ENCODE measurements at regions not wholly inside any gene's neighbourhood (a gene's known extent, or its start where the extent isn't known, plus 50 kb on each side); places are given as distances from the start of the nearest gene placed in this dataset.
A peak's percentile ranks its signal among the peaks of the same experiment; 100 is the strongest.

GRCh38 chr22:49046546-49047361 lies 780.9 kb downstream of the BRD1 start:
- DNase-seq: peak; percentile 58

- DNase-seq: no peak
Measured at GRCh38 chr22:49046000-49046545, 781.6 kb downstream of the BRD1 start.

GRCh38 chr22:49045276-49045675 lies 782.4 kb downstream of the BRD1 start:
- no peak for DNase-seq

- no peak for DNase-seq
Measured at GRCh38 chr22:49044776-49045175, 782.9 kb downstream of the BRD1 start.

- DNase-seq: no peak
Measured at GRCh38 chr22:49044091-49044490, 783.6 kb downstream of the BRD1 start.

GRCh38 chr22:49042877-49043859 lies 784.5 kb downstream of the BRD1 start:
- no peak for DNase-seq

GRCh38 chr22:49042066-49042465 lies 785.6 kb downstream of the BRD1 start:
- DNase-seq: no peak

- no peak for DNase-seq
Measured at GRCh38 chr22:49040754-49041467, 786.8 kb downstream of the BRD1 start.

GRCh38 chr22:49040111-49040510 lies 787.6 kb downstream of the BRD1 start:
- no peak for DNase-seq

GRCh38 chr22:49039625-49040024 lies 788.0 kb downstream of the BRD1 start:
- DNase-seq: no peak

- DNase-seq: no peak
Measured at GRCh38 chr22:49037701-49038245, 789.9 kb downstream of the BRD1 start.

GRCh38 chr22:49036513-49036912 lies 791.2 kb downstream of the BRD1 start:
- no peak for DNase-seq

GRCh38 chr22:49035818-49036457 lies 791.7 kb downstream of the BRD1 start:
- no peak for DNase-seq

- no peak for DNase-seq
Measured at GRCh38 chr22:49034836-49035817, 792.5 kb downstream of the BRD1 start.

- no peak for DNase-seq
Measured at GRCh38 chr22:49033616-49034015, 794.1 kb downstream of the BRD1 start.

GRCh38 chr22:49032821-49033220 lies 794.9 kb downstream of the BRD1 start:
- no peak for DNase-seq

- DNase-seq: no peak
Measured at GRCh38 chr22:49031746-49032330, 795.8 kb downstream of the BRD1 start.

- DNase-seq: no peak
Measured at GRCh38 chr22:49028111-49028510, 799.6 kb downstream of the BRD1 start.

GRCh38 chr22:49027368-49027670 lies 800.4 kb downstream of the BRD1 start:
- DNase-seq: no peak
